ENCODE measurements at regions not wholly inside any gene's neighbourhood (a gene's known extent, or its start where the extent isn't known, plus 50 kb on each side); places are given as distances from the start of the nearest gene placed in this dataset.
"Not testable (repeated sequence)": the region's sequence is repeated elsewhere in the genome, so short reads cannot be mapped to it uniquely, and the experiment has no call there.

- DNase-seq (ENCODE audit: low read depth) = no peak
- no peak overlapping the region for H3K4me3 ChIP-seq (ENCODE audit: low read length)
- no peak for TF ChIP-seq CTCF (conservative IDR thresholded peaks at IDR 0.05; ENCODE audit: low read length)
Measured at GRCh38 chr2:34810456-34810855, 1211.4 kb upstream of the FAM98A start.

- H3K4me3 ChIP-seq (ENCODE audit: low read length) = no peak overlapping the region
- no peak for DNase-seq (ENCODE audit: low read depth)
- no peak for TF ChIP-seq CTCF (conservative IDR thresholded peaks at IDR 0.05; ENCODE audit: low read length)
Measured at GRCh38 chr2:34808426-34808825, 1209.3 kb upstream of the FAM98A start.

- DNase-seq (ENCODE audit: low read depth) = no peak
- no peak overlapping the region for H3K4me3 ChIP-seq (ENCODE audit: low read length)
- no peak for TF ChIP-seq CTCF (conservative IDR thresholded peaks at IDR 0.05; ENCODE audit: low read length)
Measured at GRCh38 chr2:34806891-34807290, 1207.8 kb upstream of the FAM98A start.

- no peak overlapping the region for H3K4me3 ChIP-seq (ENCODE audit: low read length)
- no peak for TF ChIP-seq CTCF (conservative IDR thresholded peaks at IDR 0.05; ENCODE audit: low read length)
- DNase-seq (ENCODE audit: low read depth) = no peak
Measured at GRCh38 chr2:34806396-34806795, 1207.3 kb upstream of the FAM98A start.

- DNase-seq (ENCODE audit: low read depth) = no peak
- TF ChIP-seq CTCF (conservative IDR thresholded peaks at IDR 0.05; ENCODE audit: low read length) = no peak
- no peak overlapping the region for H3K4me3 ChIP-seq (ENCODE audit: low read length)
Measured at GRCh38 chr2:34799556-34799955, 1200.5 kb upstream of the FAM98A start.

GRCh38 chr2:34795586-34795985 lies 1196.5 kb upstream of the FAM98A start:
- H3K4me3 ChIP-seq (ENCODE audit: low read length); DNase-seq (ENCODE audit: low read depth): not testable (repeated sequence)

- DNase-seq (ENCODE audit: low read depth) = no peak
- no peak overlapping the region for H3K4me3 ChIP-seq (ENCODE audit: low read length)
- no peak for TF ChIP-seq CTCF (conservative IDR thresholded peaks at IDR 0.05; ENCODE audit: low read length)
Measured at GRCh38 chr2:34789169-34789568, 1190.1 kb upstream of the FAM98A start.

- DNase-seq (ENCODE audit: low read depth) = no peak
- H3K4me3 ChIP-seq (ENCODE audit: low read length) = no peak overlapping the region
Measured at GRCh38 chr2:34787341-34787740, 1188.2 kb upstream of the FAM98A start.

More at GRCh38 chr2:34787341-34787740, 1188.2 kb upstream of the FAM98A start:
- TF ChIP-seq CTCF (conservative IDR thresholded peaks at IDR 0.05; ENCODE audit: low read length) = no peak

All from AG10803 (cell line).